Gastrocnemius medialis (tissue), 4 donors: ENCODE measurements at regions not wholly inside any gene's neighbourhood (a gene's known extent, or its start where the extent isn't known, plus 50 kb on each side); places are given as distances from the start of the nearest gene placed in this dataset.
"Not testable (repeated sequence)": the region's sequence is repeated elsewhere in the genome, so short reads cannot be mapped to it uniquely, and the experiment has no call there.

Experiments
- ATAC-seq, 2 donors: fragments of 150-250 bp; one replicate each; pipeline ENCODE4 v1.9.1; 2016
- DNase-seq, 2 donors: peaks; one replicate each; pipeline ENCODE4 v3.0.0-alpha.2; 2019
- H3K27ac ChIP-seq, 4 donors: fragments of 200-600 bp; sonication (generic); 1 replicate in 1 of 4; 2 replicates in 3 of 4; pipeline ENCODE4 v1.5.1; 2016 to 2018; ENCODE audit warnings: mild to moderate bottlenecking in 2 of 4, moderate library complexity in 1 of 4
- H3K27me3 ChIP-seq, 3 donors: fragments of 200-600 bp; sonication (generic) in 2 of 3; 1 replicate in 1 of 3; 2 replicates in 2 of 3; pipeline versions ENCODE4 v1.5.1 to v1.6.0; 2016 to 2019; ENCODE audit warnings: mild to moderate bottlenecking in 1 of 3, moderate library complexity in 1 of 3
- H3K36me3 ChIP-seq, 2 donors: fragments of 200-600 bp; sonication (generic) in 1 of 2; one replicate each; pipeline ENCODE4 v1.5.1; 2017 to 2018
- H3K4me1 ChIP-seq, 2 donors: fragments of 200-600 bp; sonication (generic) in 1 of 2; one replicate each; pipeline ENCODE4 v1.5.1; 2016 to 2017; ENCODE audit warnings: mild to moderate bottlenecking in 2 of 2
- H3K4me3 ChIP-seq, 4 donors: fragments of 200-600 bp; sonication (generic) in 3 of 4; 1 replicate in 1 of 4; 2 replicates in 3 of 4; pipeline ENCODE4 v1.5.1; 2016 to 2019; ENCODE audit warnings: mild to moderate bottlenecking in 2 of 4
- H3K9me3 ChIP-seq, 3 donors: fragments of 200-600 bp; sonication (generic) in 2 of 3; 1 replicate in 1 of 3; 2 replicates in 2 of 3; pipeline ENCODE4 v1.5.1; 2016 to 2019
- CTCF ChIP-seq, 5 experiments: fragments of 450-650 bp in 3 of 5; fragments of 200-600 bp in 2 of 5; sonication (generic) in 2 of 5; IDR thresholded peaks in 4 of 5; conservative IDR thresholded peaks in 1 of 5; 1 replicate in 4 of 5; 2 replicates in 1 of 5; pipeline ENCODE4 v1.5.1; 2016 to 2019; ENCODE audit warnings: antibody characterized with exemption in 5 of 5, mild to moderate bottlenecking in 3 of 5, moderate library complexity in 3 of 5
- POLR2A ChIP-seq, 2 donors: fragments of 450-650 bp; IDR thresholded peaks; one replicate each; pipeline ENCODE4 v1.6.1; 2017; ENCODE audit warnings: antibody characterized with exemption in 2 of 2, mild to moderate bottlenecking in 2 of 2, moderate library complexity in 2 of 2
- in situ Hi-C, 4 donors: fragments of 200-750 bp; cut with MboI; loops; one replicate each; pipeline versions ENCODE4 v1.15.0 to v1.8.0; 2017; ENCODE audit warnings: low sequenced_read_pairs in 4 of 4
- intact Hi-C: fragments of 100-400 bp; cut with DNase I; formaldehyde crosslinking; loops from one replicate; pipeline ENCODE4 v1.15.1; 2023; ENCODE audit warnings: low total_unique reads

GRCh38 chr6:67000121-67000520 lies 1293.1 kb upstream of the EYS start:
- no peak for DNase-seq
- in situ Hi-C loops: no loop called here
- intact Hi-C loops: no loop called here

GRCh38 chr6:66997579-66997978 lies 1290.6 kb upstream of the EYS start:
- H3K4me3 ChIP-seq, H3K36me3 ChIP-seq, in situ Hi-C loops, ATAC-seq, DNase-seq, H3K4me1 ChIP-seq, H3K27ac ChIP-seq, H3K9me3 ChIP-seq, intact Hi-C loops, H3K27me3 ChIP-seq: not testable (repeated sequence)

More at GRCh38 chr6:67000121-67000520, 1293.1 kb upstream of the EYS start:
- Histone ChIP-seq H3K4me1 (no peaks in the 10 kb centered on the region), H3K9me3 (no peaks in the 10 kb centered on the region), H3K4me3 (no peak overlapping the region), H3K27me3 (no peaks in the 10 kb centered on the region), H3K36me3 (no peaks in the 10 kb centered on the region), H3K27ac (no peak overlapping the region)
- no peak for ATAC-seq
- TF ChIP-seq CTCF (IDR thresholded peaks at IDR 0.05 in 4 of 5, conservative IDR thresholded peaks at IDR 0.05 in 1 of 5): no peak
- TF ChIP-seq POLR2A (IDR thresholded peaks at IDR 0.05): no peak

- TF ChIP-seq CTCF (IDR thresholded peaks at IDR 0.05 in 4 of 5, conservative IDR thresholded peaks at IDR 0.05 in 1 of 5) (no peak), POLR2A (IDR thresholded peaks at IDR 0.05) (no peak)
- intact Hi-C loops (no loop called here), in situ Hi-C loops (no loop called here)
- no peak overlapping the region for H3K27ac ChIP-seq
- no peaks in the 10 kb centered on the region for H3K36me3 ChIP-seq
- no peak for ATAC-seq
- no peak for DNase-seq
- H3K4me1 ChIP-seq: no peaks in the 10 kb centered on the region
- no peaks in the 10 kb centered on the region for H3K9me3 ChIP-seq
- H3K27me3 ChIP-seq: no peaks in the 10 kb centered on the region
- H3K4me3 ChIP-seq: no peak overlapping the region
These were observed 1288.6 kb upstream of the EYS start for GRCh38 chr6:66995669-66996068.

- DNase-seq, intact Hi-C loops, H3K4me3 ChIP-seq, H3K9me3 ChIP-seq, H3K27ac ChIP-seq, H3K4me1 ChIP-seq, H3K27me3 ChIP-seq, H3K36me3 ChIP-seq, in situ Hi-C loops, ATAC-seq: not testable (repeated sequence)
These were observed 1286.7 kb upstream of the EYS start for GRCh38 chr6:66993708-66994107.

- Histone ChIP-seq H3K27me3 (no peaks in the 10 kb centered on the region), H3K9me3 (no peaks in the 10 kb centered on the region), H3K4me1 (no peaks in the 10 kb centered on the region), H3K36me3 (no peaks in the 10 kb centered on the region), H3K27ac (no peak overlapping the region), H3K4me3 (no peak overlapping the region)
- no peak for ATAC-seq
- in situ Hi-C loops (no loop called here), intact Hi-C loops (no loop called here)
- TF ChIP-seq POLR2A (IDR thresholded peaks at IDR 0.05) (no peak), CTCF (IDR thresholded peaks at IDR 0.05 in 4 of 5, conservative IDR thresholded peaks at IDR 0.05 in 1 of 5) (no peak)
- DNase-seq: no peak
These were observed 1286.2 kb upstream of the EYS start for GRCh38 chr6:66993272-66993671.

GRCh38 chr6:66992660-66993059 lies 1285.6 kb upstream of the EYS start:
- ATAC-seq (no peak), DNase-seq (no peak)
- Histone ChIP-seq H3K27ac (no peak overlapping the region), H3K36me3 (no peaks in the 10 kb centered on the region), H3K27me3 (no peaks in the 10 kb centered on the region), H3K9me3 (no peaks in the 10 kb centered on the region), H3K4me3 (no peak overlapping the region), H3K4me1 (no peaks in the 10 kb centered on the region)
- in situ Hi-C loops (no loop called here), intact Hi-C loops (no loop called here)
- TF ChIP-seq POLR2A (IDR thresholded peaks at IDR 0.05) (no peak), CTCF (IDR thresholded peaks at IDR 0.05 in 4 of 5, conservative IDR thresholded peaks at IDR 0.05 in 1 of 5) (no peak)
